ENCODE measurements at regions not wholly inside any gene's neighbourhood (a gene's known extent, or its start where the extent isn't known, plus 50 kb on each side); places are given as distances from the start of the nearest gene placed in this dataset.

- TF ChIP-seq CTCF (conservative IDR thresholded peaks at IDR 0.05 in 1 of 2, IDR thresholded peaks at IDR 0.05 in 1 of 2; ENCODE audit: extremely low read depth in 1 of 2, insufficient read depth in 1 of 2, low read depth in 1 of 2, low read length in 2 of 2) (no peak), EZH2 (IDR thresholded peaks at IDR 0.05; ENCODE audit: borderline replicate concordance, low read length) (no peak)
These were observed 67.6 kb upstream of the CTSC start for GRCh38 chr11:88404932-88405710.
